GM19043 (cell line): ENCODE measurements at regions not wholly inside any gene's neighbourhood (a gene's known extent, or its start where the extent isn't known, plus 50 kb on each side); places are given as distances from the start of the nearest gene placed in this dataset.

Experiments
- ATAC-seq: cut with Tn5 transposase; IDR thresholded peaks from one replicate; pipeline ENCODE4 v1.9.1; 2021; ENCODE audit warnings: low read depth; ENCODE audit not compliant: unreplicated experiment

- ATAC-seq: no peak
Measured at GRCh38 chr7:26034391-26034790, 117.6 kb upstream of the NFE2L3 start.

GRCh38 chr7:26035552-26035951, 116.4 kb upstream of the NFE2L3 start:
- ATAC-seq: no peak

GRCh38 chr7:26036092-26036491, 115.9 kb upstream of the NFE2L3 start:
- ATAC-seq: no peak

- no peak for ATAC-seq
Measured at GRCh38 chr7:26038201-26038990, 113.6 kb upstream of the NFE2L3 start.

- ATAC-seq: no peak
Measured at GRCh38 chr7:26040085-26040484, 111.9 kb upstream of the NFE2L3 start.

GRCh38 chr7:26042237-26042636, 109.8 kb upstream of the NFE2L3 start:
- no peak for ATAC-seq

GRCh38 chr7:26043801-26044200, 108.2 kb upstream of the NFE2L3 start:
- ATAC-seq: no peak

- no peak for ATAC-seq
Measured at GRCh38 chr7:26044320-26044719, 107.7 kb upstream of the NFE2L3 start.

- ATAC-seq: no peak
Measured at GRCh38 chr7:26046150-26046549, 105.8 kb upstream of the NFE2L3 start.

GRCh38 chr7:26046878-26047277, 105.1 kb upstream of the NFE2L3 start:
- ATAC-seq: no peak

GRCh38 chr7:26048663-26049062, 103.3 kb upstream of the NFE2L3 start:
- ATAC-seq: no peak

- ATAC-seq: no peak
Measured at GRCh38 chr7:26049081-26049480, 102.9 kb upstream of the NFE2L3 start.

- no peak for ATAC-seq
Measured at GRCh38 chr7:26051021-26051420, 101.0 kb upstream of the NFE2L3 start.

- no peak for ATAC-seq
Measured at GRCh38 chr7:26052706-26053105, 99.3 kb upstream of the NFE2L3 start.

- no peak for ATAC-seq
Measured at GRCh38 chr7:26054386-26054785, 97.6 kb upstream of the NFE2L3 start.

- no peak for ATAC-seq
Measured at GRCh38 chr7:26055241-26055640, 96.8 kb upstream of the NFE2L3 start.

- ATAC-seq: no peak
Measured at GRCh38 chr7:26060733-26061677, 91.0 kb upstream of the NFE2L3 start.

- no peak for ATAC-seq
Measured at GRCh38 chr7:26061678-26062603, 90.1 kb upstream of the NFE2L3 start.

GRCh38 chr7:26065652-26066051, 86.3 kb upstream of the NFE2L3 start:
- ATAC-seq: no peak

- no peak for ATAC-seq
Measured at GRCh38 chr7:26066736-26067135, 85.3 kb upstream of the NFE2L3 start.

GRCh38 chr7:26070290-26070689, 81.7 kb upstream of the NFE2L3 start:
- ATAC-seq: no peak
